ENCODE measurements at regions not wholly inside any gene's neighbourhood (a gene's known extent, or its start where the extent isn't known, plus 50 kb on each side); places are given as distances from the start of the nearest gene placed in this dataset.
A peak's percentile ranks its signal among the peaks of the same experiment; 100 is the strongest.

GRCh38 chr11:122165607-122166371, 49.8 kb upstream of the BLID start:
- H3K27ac Mint-ChIP-seq = peak overlapping the region; percentile 20 to 90 (median 86)
- H3K36me3 Mint-ChIP-seq (ENCODE audit: low read depth) = peaks cover 7% of the 10 kb centered on the region
- peaks cover 5% of the 10 kb centered on the region for H3K27me3 Mint-ChIP-seq (ENCODE audit: low read depth)
- no peak for TF ChIP-seq CTCF (IDR thresholded peaks at IDR 0.05; ENCODE audit: unreplicated experiment in 3 of 3)
- H3K9me3 Mint-ChIP-seq = no peaks in the 10 kb centered on the region
- no peak overlapping the region for H3K4me3 Mint-ChIP-seq
- peaks cover 46% of the 10 kb centered on the region for H3K4me1 Mint-ChIP-seq

Measured in nephron (organoid).